ENCODE measurements at regions not wholly inside any gene's neighbourhood (a gene's known extent, or its start where the extent isn't known, plus 50 kb on each side); places are given as distances from the start of the nearest gene placed in this dataset.

DNA sequence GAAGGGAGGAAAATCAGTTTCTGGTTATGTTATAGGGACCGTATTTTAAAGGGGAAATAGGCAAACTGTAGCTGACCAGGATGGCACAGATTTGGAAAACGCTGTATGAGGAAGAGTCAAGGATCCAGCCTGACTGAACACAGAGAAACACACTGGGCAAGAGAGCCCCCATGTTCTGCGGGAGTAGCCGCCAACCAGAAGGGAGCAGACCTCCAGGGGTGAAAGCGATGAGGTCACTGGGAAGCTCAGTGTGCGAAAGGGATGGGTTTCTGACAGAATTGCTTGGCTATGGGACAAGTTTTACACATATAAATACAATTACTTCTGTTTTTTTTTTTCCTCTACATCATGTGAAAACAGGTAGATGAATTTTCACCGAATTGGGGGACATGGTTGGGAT, 291.6 kb upstream of the PODXL start:
- ATAC-seq: no peak
- no peaks in the 10 kb centered on the region for H3K27me3 ChIP-seq
- WGBS, 2 donors (ENCODE audit: low coverage in 1 of 2): 86 to 90% methylated on average over 7 of the region's 7 CpGs
- H3K27ac ChIP-seq: no peak overlapping the region
- peaks cover 0 to 28% (median 0%) of the 10 kb centered on the region in 3 donors for H3K4me1 ChIP-seq
- TF ChIP-seq, protein P1, sequence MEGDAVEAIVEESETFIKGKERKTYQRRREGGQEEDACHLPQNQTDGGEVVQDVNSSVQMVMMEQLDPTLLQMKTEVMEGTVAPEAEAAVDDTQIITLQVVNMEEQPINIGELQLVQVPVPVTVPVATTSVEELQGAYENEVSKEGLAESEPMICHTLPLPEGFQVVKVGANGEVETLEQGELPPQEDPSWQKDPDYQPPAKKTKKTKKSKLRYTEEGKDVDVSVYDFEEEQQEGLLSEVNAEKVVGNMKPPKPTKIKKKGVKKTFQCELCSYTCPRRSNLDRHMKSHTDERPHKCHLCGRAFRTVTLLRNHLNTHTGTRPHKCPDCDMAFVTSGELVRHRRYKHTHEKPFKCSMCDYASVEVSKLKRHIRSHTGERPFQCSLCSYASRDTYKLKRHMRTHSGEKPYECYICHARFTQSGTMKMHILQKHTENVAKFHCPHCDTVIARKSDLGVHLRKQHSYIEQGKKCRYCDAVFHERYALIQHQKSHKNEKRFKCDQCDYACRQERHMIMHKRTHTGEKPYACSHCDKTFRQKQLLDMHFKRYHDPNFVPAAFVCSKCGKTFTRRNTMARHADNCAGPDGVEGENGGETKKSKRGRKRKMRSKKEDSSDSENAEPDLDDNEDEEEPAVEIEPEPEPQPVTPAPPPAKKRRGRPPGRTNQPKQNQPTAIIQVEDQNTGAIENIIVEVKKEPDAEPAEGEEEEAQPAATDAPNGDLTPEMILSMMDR (IDR thresholded peaks at IDR 0.05): no peak
- TF ChIP-seq POLR2A (IDR thresholded peaks at IDR 0.05) (no peak), EP300 (IDR thresholded peaks at IDR 0.05) (no peak), POLR2AphosphoS5 (IDR thresholded peaks at IDR 0.05) (no peak)
- no peaks in the 10 kb centered on the region for H3K36me3 ChIP-seq
- H3K4me3 ChIP-seq: no peak overlapping the region
- no peaks in the 10 kb centered on the region for H3K9me3 ChIP-seq

DNA sequence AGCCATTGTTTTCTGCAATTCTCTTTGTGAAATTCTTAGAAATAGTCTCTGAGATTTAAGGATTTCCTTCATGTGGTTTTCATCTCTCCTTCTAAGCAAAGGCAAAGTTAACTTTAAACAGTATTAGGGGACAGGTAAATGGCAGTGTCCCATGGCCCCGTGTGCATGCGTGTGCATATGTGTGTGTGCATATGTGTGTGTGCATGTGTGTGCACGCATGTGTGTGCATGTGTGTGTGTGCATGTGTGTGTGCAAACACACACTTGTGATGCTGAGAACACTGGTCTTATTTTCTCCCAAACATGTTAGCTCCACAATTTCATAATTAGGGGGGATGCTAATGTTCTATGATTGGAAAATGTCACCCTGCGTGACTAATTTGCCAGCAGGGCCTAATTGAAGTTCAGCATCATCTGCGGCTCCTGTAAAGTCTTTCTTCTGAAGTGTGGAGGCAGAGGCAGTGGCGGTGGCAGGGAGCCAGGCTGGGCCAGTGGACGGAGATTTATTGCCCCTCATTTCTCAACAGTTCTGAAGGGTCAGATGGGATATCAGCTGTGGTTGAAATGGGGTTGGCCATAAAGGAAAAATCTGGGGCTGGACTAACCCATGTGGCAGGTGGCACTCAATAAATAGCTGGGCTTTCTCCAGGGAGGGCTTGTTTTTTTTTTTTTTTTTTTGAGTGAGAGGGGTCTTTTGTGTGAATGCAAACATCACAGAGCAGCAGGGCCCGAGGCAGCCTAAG, 289.3 kb upstream of the PODXL start:
- Histone ChIP-seq H3K36me3 (no peaks in the 10 kb centered on the region), H3K4me3 (no peak overlapping the region), H3K4me1 (peaks cover 0 to 14% (median 0%) of the 10 kb centered on the region in 3 donors), H3K9me3 (no peaks in the 10 kb centered on the region), H3K27ac (no peak overlapping the region), H3K27me3 (no peaks in the 10 kb centered on the region)
- TF ChIP-seq EP300 (IDR thresholded peaks at IDR 0.05) (no peak), POLR2AphosphoS5 (IDR thresholded peaks at IDR 0.05) (no peak), POLR2A (IDR thresholded peaks at IDR 0.05) (no peak)
- TF ChIP-seq, protein P1 (IDR thresholded peaks at IDR 0.05): no peak
- no peak for ATAC-seq
- 78 to 92% methylated on average over 4 to 6 of the region's 8 CpGs for WGBS, 2 donors (ENCODE audit: low coverage in 1 of 2)

DNA sequence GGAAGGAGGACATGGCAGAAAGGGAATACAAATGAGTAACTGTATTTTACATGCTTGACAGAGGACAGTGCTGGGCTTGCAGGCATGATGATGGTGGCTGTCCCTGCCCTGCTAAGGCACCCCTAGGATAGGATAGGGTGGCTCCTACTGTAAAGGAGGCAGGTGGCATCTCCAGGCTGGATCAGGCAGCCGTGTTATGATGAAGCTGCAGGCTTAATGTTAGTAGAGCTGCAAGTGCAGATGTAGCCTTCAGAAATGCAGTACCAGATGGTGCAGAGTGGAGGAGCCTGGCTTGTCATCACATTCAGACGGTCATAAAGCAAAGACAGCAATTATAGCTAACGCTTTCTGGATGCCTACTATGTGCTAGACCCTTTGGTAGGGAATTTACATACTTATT, 287.9 kb upstream of the PODXL start:
- H3K9me3 ChIP-seq: no peaks in the 10 kb centered on the region
- H3K4me1 ChIP-seq: peaks cover 0 to 14% (median 0%) of the 10 kb centered on the region in 3 donors
- 11 to 17% methylated on average over 2 to 3 of the region's 3 CpGs for WGBS, 2 donors (ENCODE audit: low coverage in 1 of 2)
- H3K4me3 ChIP-seq: no peak overlapping the region
- no peaks in the 10 kb centered on the region for H3K27me3 ChIP-seq
- no peak for ATAC-seq
- H3K27ac ChIP-seq: no peak overlapping the region
- no peaks in the 10 kb centered on the region for H3K36me3 ChIP-seq
- no peak for TF ChIP-seq EP300 (IDR thresholded peaks at IDR 0.05)
- TF ChIP-seq POLR2A (IDR thresholded peaks at IDR 0.05): no peak
- no peak for TF ChIP-seq POLR2AphosphoS5 (IDR thresholded peaks at IDR 0.05)
- TF ChIP-seq, protein P1 (IDR thresholded peaks at IDR 0.05): no peak

DNA sequence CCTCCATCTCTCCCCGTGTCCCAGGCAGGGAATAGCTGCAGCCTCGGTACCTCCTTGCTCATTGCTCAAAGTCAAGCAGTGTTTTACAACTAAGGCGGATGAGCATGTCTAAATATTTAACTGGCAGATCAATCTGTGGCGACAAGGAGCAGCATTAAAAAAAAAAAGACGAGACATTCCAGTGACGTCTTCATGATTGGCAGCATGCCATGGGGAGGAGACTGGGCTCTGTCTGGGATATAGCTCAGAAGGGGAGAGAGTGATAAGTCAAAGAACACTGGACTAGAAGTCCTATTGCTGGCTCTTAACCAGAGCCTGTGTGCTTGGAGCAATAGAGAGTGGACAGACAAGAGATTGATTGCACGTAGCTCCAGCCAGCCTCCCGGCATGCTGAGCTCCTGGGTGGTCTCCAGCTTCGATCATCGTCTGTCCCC, 287.5 kb upstream of the PODXL start:
- Histone ChIP-seq H3K4me1 (peaks cover 0 to 14% (median 0%) of the 10 kb centered on the region in 3 donors), H3K27ac (no peak overlapping the region), H3K36me3 (no peaks in the 10 kb centered on the region), H3K9me3 (no peaks in the 10 kb centered on the region), H3K4me3 (no peak overlapping the region), H3K27me3 (no peaks in the 10 kb centered on the region)
- TF ChIP-seq POLR2A (IDR thresholded peaks at IDR 0.05): no peak
- TF ChIP-seq, protein P1 (IDR thresholded peaks at IDR 0.05): no peak
- TF ChIP-seq EP300 (IDR thresholded peaks at IDR 0.05): no peak
- no peak for TF ChIP-seq POLR2AphosphoS5 (IDR thresholded peaks at IDR 0.05)
- 0 to 14% methylated on average over 4 to 7 of the region's 10 CpGs for WGBS, 2 donors (ENCODE audit: low coverage in 1 of 2)
- ATAC-seq: no peak

Measured in gastroesophageal sphincter (tissue), 4 donors.